CD4-positive, alpha-beta T cell treated with Interleukin-6 at 100 ng/mL for 8 hours (primary cell): ENCODE measurements at regions not wholly inside any gene's neighbourhood (a gene's known extent, or its start where the extent isn't known, plus 50 kb on each side); places are given as distances from the start of the nearest gene placed in this dataset.
"Not testable (repeated sequence)": the region's sequence is repeated elsewhere in the genome, so short reads cannot be mapped to it uniquely, and the experiment has no call there.

Experiments
- DNase-seq: peaks from one replicate; pipeline ENCODE4 v3.0.0-alpha.2; 2020; ENCODE audit warnings: mixed read lengths, low spot score

- no peak for DNase-seq
These were observed 55.0 kb upstream of the CXXC4 start for GRCh38 chr4:104549736-104550135.

GRCh38 chr4:104559502-104559901, 64.8 kb upstream of the CXXC4 start:
- DNase-seq: no peak

- no peak for DNase-seq
These were observed 76.6 kb upstream of the CXXC4 start for GRCh38 chr4:104571341-104571740.

DNA sequence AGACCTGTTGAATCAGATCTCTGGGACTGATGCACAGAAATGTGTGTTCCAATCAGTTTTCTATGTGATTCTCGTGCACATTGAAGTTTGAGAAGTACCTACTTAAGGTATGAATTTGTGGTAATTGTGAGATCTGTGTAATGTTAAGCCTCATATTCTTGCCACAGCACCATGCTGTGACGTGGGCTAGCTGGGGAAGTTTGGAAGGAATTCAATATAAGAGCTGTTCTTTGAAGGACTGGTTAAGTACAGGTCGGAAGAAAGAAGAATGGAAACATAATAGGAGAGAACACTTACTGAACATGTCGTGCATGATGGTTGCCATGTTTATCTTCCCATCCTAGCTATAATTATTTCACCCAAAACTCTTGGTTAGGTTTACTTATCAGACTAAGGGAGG, 79.7 kb upstream of the CXXC4 start:
- DNase-seq: no peak

DNA sequence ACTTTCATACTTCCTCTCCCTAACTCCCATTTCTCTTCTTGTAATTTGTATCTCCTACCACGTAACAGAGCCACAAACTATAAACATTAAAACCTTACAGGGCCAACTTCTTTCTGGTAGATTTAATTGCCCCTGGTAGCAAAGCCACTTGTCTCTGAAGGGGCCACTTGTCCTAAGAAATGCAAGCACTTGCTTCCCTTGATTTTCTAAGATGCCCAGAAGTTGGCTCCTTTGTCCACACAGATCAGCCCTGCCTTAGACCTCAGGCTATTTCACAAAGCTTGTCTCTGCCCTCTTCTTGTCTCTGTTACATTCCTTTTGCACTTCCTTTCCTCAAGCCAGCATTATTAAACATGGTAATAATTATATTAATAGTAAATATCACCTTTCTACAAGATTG, 80.6 kb upstream of the CXXC4 start:
- DNase-seq: no peak

DNA sequence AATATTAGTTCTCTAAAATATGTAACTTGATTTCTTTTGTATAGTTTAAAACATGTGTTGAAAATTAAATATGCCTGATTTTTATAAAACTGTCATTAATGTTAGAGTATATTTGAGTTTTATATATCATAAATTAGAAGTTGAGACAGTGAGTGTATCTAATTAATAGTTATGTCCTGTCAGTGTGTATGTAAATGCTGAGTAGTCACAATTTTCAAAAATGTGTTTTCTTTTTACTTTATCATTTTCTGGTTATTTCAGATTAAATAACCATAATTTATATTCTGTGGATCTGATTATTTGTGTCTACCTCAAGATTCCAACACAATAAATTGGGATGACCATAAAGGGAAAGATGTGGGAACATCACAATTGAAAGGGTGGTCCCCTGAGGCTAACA, 82.7 kb upstream of the CXXC4 start:
- no peak for DNase-seq

DNA sequence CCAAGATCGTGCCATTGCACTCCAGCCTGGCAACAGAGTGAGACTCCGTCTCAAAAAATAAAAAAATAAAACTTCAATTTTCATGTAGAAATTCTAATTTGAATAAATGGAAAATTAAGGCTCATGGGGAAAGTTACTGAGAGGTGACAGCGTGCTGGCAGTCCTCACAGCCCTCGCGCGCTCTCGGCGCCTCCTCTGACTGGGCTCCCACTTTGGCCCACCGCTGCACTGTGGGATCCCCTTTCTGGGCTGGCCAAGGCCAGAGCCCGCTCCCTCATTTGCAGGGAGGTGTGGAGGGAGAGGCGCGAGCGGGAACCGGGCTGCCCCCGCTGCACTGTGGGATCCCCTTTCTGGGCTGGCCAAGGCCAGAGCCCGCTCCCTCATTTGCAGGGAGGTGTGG, 86.8 kb upstream of the CXXC4 start:
- DNase-seq: not testable (repeated sequence)

DNA sequence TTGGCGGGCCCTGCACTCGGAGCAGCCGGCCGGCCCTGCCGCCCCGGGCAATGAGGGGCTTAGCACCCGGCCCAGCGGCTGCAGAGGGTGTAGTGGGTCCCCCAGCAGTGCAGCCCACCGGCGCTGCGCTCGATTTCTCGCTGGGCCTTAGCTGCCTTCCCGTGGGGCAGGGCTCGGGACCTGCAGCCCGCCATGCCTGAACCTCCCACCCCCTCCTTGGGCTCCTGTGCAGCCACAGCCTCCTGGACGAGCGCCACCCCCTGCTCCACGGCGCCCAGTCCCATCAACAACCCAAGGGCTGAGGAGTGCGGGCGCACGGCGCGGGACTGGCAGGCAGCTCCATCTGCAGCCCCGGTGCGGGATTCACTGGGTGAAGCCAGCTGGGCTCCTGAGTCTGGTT, 87.4 kb upstream of the CXXC4 start:
- DNase-seq: not testable (repeated sequence)

- DNase-seq: no peak
These were observed 94.7 kb upstream of the CXXC4 start for GRCh38 chr4:104589264-104589868.

GRCh38 chr4:104591510-104591911, 96.8 kb upstream of the CXXC4 start:
- DNase-seq: no peak

GRCh38 chr4:104592183-104592582, 97.5 kb upstream of the CXXC4 start:
- DNase-seq: no peak

GRCh38 chr4:104593019-104593418, 98.3 kb upstream of the CXXC4 start:
- DNase-seq: no peak

DNA sequence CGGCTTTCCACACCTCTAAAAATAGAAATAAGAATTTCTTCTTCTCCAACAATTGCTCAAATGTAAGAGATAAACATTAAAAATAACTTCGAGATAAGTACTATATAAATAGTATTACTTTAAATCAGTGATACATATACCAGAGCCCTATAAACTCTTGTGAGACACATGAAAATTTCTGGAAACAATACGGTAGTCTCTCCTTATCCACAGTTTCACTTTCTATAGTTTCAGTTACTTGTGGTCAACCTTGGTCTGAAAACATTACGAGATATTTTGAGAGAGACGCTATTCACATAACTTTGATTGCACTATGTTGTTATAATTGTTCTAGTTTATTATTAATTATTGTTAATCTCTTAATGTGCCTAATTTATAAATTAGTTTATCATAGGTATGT, 101.5 kb upstream of the CXXC4 start:
- DNase-seq: no peak

- no peak for DNase-seq
These were observed 120.8 kb upstream of the CXXC4 start for GRCh38 chr4:104615496-104615895.

DNA sequence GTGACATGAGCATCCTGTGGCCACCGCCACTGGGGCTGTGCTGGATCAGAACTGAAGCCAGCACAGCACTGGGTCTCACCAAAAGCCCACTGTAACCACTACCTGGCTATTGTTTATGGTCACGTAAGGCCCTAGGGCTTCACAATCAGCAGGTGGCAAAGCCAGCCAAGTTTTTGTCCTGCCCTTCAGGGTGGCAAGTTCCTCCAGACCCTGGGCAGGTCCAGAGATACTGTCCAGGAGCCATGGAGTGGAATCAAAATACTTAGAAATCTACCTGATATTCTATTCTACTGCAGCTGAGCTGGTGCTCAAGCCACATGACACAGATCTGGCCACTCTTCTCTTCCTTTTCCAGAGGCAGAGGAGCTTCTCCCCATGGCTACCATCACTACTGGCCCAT, 121.2 kb upstream of the CXXC4 start:
- no peak for DNase-seq

- no peak for DNase-seq
These were observed 121.7 kb upstream of the CXXC4 start for GRCh38 chr4:104616401-104616820.

- no peak for DNase-seq
These were observed 131.0 kb upstream of the CXXC4 start for GRCh38 chr4:104625706-104626105.

- no peak for DNase-seq
These were observed 134.9 kb upstream of the CXXC4 start for GRCh38 chr4:104629601-104630000.

- no peak for DNase-seq
These were observed 135.6 kb upstream of the CXXC4 start for GRCh38 chr4:104630272-104630671.

- DNase-seq: no peak
These were observed 136.3 kb upstream of the CXXC4 start for GRCh38 chr4:104631000-104631399.

DNA sequence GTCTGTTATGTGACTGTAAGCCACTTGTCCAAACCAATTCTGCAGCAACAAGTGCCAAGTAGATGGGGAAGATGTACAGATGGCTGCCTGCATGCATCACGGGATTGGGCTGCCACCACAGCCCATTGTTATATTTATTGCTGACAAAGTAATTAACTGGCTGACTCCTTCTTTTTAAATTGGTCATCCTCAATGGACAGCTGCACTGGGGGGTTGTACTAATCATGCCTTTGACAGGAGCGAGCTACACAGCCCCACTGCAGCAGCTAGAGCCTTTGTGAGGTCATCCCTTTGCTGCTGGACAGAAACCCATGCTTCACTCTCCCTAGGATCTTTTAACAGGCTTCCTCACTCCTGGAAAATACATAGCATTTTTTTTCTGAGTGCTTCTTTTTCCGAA, 146.7 kb upstream of the CXXC4 start:
- no peak for DNase-seq

GRCh38 chr4:104642521-104642920, 147.8 kb upstream of the CXXC4 start:
- DNase-seq: no peak

- DNase-seq: no peak
These were observed 149.1 kb upstream of the CXXC4 start for GRCh38 chr4:104643805-104644204.

DNA sequence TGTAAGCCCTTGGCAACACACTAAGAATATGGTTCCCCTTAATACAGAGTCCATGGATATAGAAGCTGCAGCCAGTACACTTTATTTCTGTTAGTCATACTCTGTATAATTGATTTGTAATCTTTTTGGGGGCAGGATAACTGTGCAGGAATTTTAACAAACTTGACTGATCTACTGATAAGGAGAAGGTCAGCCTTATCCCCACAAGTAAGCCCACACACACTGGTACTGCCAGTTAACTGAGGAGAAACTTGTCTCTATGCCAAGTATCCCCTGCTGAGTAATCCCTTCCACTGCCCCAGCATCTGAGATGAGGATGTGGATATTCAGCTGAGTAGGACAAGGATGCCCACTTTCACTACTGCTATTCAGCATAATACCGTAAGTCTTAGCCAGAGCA, 154.9 kb upstream of the CXXC4 start:
- no peak for DNase-seq

GRCh38 chr4:104662269-104662668, 167.6 kb upstream of the CXXC4 start:
- DNase-seq: not testable (repeated sequence)
